LNCaP clone FGC (cell line): ENCODE measurements at regions not wholly inside any gene's neighbourhood (a gene's known extent, or its start where the extent isn't known, plus 50 kb on each side); places are given as distances from the start of the nearest gene placed in this dataset.

Experiments used
- DNase-seq: peaks from one replicate; pipeline ENCODE4 v3.0.0-alpha.2; 2011; ENCODE audit warnings: low read depth
- H3K4me3 ChIP-seq: 2 replicates; pipeline ENCODE4 v1.5.1; 2011; ENCODE audit warnings: mild to moderate bottlenecking, low read depth, low read length, control low read depth
- TF ChIP-seq, protein P1 (sequence below): IDR thresholded peaks from 2 replicates; pipeline ENCODE4 v1.5.1; 2012; ENCODE audit warnings: mild to moderate bottlenecking; ENCODE audit not compliant: control insufficient read depth, insufficient read depth; ENCODE audit errors: extremely low read depth

DNA sequence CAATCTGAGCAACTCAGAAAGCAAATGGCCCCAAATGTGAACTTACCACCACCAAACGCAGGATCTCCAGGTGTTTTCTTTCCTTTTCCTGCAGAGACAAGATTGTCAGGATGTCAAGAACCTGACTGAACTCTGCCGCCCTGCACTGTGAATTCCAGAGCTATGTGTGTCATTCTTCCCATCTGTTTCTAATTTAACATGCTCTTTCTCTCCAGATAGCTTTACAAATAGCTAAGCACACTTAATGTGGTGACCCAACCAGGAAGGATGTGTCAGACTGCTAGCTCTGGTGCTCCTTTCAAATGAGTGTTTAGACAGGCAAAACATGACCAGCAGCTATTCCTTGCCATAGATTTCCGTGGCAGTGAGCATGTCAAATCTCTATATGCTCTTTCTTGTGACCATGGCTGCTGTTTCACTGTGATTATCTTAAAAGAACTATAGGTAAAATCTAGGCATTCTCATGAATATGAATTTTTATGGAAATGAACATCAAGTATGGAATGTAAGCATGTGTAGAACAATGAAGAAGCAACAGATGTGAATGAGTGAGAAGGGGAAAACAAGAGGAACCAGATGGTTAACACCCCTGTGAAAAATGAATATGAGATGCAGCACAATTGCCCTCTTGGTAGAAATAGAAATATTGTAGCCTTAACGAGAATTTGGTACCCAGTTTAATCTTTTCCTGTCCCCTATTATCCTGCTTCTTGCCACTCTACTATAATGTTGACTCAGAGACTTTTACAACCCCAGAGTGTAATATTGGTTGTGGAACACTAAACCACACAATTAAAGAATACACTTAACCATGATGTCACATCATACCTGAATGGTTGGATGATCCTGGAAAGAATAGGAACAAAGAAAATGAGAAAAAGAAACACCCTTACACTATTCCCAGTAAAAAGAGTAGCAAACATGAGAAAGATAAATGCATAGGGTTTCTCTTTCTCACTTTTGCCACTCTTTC is 247.8 kb upstream of the DKK2 start:
- DNase-seq: no peak
- no peak overlapping the region for H3K4me3 ChIP-seq
- TF ChIP-seq, protein P1, sequence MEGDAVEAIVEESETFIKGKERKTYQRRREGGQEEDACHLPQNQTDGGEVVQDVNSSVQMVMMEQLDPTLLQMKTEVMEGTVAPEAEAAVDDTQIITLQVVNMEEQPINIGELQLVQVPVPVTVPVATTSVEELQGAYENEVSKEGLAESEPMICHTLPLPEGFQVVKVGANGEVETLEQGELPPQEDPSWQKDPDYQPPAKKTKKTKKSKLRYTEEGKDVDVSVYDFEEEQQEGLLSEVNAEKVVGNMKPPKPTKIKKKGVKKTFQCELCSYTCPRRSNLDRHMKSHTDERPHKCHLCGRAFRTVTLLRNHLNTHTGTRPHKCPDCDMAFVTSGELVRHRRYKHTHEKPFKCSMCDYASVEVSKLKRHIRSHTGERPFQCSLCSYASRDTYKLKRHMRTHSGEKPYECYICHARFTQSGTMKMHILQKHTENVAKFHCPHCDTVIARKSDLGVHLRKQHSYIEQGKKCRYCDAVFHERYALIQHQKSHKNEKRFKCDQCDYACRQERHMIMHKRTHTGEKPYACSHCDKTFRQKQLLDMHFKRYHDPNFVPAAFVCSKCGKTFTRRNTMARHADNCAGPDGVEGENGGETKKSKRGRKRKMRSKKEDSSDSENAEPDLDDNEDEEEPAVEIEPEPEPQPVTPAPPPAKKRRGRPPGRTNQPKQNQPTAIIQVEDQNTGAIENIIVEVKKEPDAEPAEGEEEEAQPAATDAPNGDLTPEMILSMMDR: no peak

DNA sequence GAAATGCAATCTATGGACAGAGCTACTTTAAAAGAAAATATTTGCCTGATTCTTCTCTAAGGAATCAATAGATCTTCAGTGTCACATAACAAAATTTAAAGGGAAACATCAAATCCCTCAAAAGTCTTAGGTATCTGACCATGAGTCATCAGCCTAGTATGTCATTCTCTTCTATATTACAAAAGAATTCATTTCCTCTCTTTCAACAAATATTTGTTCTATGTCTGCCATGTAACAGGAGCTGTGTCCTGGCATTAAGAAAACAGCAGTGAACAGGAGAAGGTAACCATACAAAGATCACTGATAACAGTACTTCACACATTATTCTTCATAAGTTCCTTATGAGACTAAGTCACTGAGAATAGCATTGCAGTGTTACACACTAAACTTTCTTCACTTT is 243.6 kb upstream of the DKK2 start:
- peak; percentile 41 for DNase-seq
- TF ChIP-seq, protein P1: no peak

DNA sequence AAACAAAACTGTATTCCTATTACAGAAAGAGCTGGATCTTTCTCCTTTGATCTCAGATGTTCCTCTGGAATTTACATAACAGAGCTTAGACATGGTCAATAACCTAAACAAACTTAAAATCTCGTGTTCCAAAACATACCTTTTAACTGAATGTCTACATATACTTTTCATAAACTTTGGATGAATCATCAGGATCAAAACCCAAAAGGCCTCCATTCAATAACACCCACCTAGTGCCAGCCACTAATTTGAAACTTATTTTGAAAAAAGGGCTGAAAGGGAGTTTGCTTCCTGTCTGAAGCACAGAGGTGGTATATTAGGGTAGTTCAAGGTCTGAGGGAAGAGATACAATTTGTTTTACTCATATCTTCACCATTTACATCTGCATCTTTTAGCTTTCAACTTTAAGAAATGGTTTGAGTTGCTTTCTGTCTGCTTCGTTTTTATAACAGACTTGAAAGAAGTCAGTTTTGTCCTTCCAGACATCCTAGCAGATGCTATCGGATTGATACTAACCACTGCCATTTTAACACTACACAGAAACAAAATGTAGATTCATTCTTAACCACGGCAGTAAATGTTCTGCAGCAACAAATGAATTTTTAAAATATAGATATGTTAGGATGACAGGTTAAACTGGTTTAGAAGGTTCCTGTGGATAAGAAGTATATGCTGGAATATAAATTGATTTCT is 242.8 kb upstream of the DKK2 start:
- H3K4me3 ChIP-seq: no peak overlapping the region
- TF ChIP-seq, protein P1: no peak
- DNase-seq: no peak

More for the DNA sequence above, 243.6 kb upstream of the DKK2 start:
- no peak overlapping the region for H3K4me3 ChIP-seq

DNA sequence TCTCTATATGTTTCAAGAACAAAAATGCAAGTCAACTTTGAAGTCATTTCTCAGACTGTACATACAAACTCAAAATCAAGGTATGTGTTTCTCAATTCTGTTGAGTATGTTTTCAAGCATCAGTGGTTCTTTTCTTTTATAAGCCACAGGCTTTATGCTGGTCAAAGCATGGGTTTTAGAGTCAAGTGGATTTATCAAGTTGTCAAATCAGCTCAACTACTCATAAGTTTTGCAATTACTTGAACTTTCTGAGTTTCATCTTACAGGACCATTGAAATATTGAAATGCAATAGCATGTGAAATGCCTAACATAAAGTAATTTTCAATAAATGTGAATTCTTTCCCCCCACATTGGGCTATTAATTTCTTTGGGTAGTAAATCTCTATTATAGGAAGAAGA is 239.9 kb upstream of the DKK2 start:
- no peak overlapping the region for H3K4me3 ChIP-seq
- TF ChIP-seq, protein P1: no peak
- no peak for DNase-seq

DNA sequence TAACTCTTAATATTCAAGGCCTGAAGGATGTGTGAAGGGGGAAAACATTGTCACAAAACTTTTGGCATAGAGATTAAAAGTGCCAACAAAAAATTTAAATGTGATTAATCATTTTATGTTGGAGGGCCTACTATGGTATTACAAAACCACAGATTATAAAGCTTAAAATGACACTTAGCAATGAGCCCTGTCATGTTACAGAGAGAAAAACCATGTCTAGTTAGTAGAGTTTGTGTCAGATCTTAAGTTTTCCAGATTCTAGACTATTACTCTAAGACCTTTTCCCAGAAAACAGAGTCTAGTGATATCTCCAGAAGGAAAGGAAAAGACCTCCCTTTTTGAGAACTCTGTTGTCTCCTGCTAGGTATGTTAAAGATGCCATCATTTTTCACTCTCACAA is 239.1 kb upstream of the DKK2 start:
- H3K4me3 ChIP-seq: no peak overlapping the region
- no peak for DNase-seq
- TF ChIP-seq, protein P1: no peak

DNA sequence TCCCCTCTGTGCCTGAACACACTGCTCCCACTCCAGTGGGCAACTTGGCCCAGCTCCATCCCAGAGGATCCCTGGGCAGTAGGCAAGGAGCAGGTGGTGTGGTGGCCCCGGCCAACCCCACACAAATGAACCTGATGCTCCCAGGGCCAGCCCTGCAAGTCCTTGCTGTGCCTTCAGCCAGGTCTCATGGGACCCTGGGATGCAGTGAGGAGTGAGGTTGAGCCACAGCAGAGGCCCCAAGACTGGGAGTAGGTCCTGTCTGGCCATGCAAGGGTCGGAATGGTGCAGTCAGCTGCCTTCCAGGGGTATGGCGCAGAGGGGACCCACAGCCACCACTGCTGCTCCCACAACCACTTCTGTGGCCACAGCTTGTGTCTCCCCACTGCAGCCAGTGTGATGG is 234.5 kb upstream of the DKK2 start:
- TF ChIP-seq, protein P1: no peak
- no peak for DNase-seq
- no peak overlapping the region for H3K4me3 ChIP-seq

DNA sequence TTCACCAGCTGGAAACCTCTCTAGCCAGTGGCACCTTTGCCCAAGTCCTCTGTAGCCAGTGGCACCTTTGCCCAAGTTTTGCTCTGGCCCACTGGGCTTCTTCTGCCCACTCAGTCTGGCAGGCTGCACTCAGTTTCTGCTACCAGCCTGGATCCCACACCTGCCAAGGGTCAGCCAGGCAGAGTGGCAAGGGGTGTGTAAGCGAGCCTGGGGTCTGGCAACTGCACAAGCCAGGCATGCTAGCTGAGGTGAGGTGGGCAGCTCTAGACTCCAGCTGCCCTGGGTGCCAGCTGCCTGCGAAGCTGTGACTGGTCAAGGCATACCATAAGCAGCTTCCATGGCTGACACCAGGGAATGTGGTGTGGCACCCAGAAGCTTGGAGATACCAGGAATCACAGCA is 233.1 kb upstream of the DKK2 start:
- TF ChIP-seq, protein P1: no peak
- no peak for DNase-seq

More for the DNA sequence above, 233.1 kb upstream of the DKK2 start:
- no peak overlapping the region for H3K4me3 ChIP-seq
